GM18508 (cell line): ENCODE measurements at regions not wholly inside any gene's neighbourhood (a gene's known extent, or its start where the extent isn't known, plus 50 kb on each side); places are given as distances from the start of the nearest gene placed in this dataset.
"Not testable (repeated sequence)": the region's sequence is repeated elsewhere in the genome, so short reads cannot be mapped to it uniquely, and the experiment has no call there.

ENCODE experiments used
- ATAC-seq: cut with Tn5 transposase; IDR thresholded peaks from one replicate; pipeline ENCODE4 v1.9.1; 2021; ENCODE audit warnings: moderate number of reproducible peaks; ENCODE audit not compliant: insufficient read depth, unreplicated experiment

DNA sequence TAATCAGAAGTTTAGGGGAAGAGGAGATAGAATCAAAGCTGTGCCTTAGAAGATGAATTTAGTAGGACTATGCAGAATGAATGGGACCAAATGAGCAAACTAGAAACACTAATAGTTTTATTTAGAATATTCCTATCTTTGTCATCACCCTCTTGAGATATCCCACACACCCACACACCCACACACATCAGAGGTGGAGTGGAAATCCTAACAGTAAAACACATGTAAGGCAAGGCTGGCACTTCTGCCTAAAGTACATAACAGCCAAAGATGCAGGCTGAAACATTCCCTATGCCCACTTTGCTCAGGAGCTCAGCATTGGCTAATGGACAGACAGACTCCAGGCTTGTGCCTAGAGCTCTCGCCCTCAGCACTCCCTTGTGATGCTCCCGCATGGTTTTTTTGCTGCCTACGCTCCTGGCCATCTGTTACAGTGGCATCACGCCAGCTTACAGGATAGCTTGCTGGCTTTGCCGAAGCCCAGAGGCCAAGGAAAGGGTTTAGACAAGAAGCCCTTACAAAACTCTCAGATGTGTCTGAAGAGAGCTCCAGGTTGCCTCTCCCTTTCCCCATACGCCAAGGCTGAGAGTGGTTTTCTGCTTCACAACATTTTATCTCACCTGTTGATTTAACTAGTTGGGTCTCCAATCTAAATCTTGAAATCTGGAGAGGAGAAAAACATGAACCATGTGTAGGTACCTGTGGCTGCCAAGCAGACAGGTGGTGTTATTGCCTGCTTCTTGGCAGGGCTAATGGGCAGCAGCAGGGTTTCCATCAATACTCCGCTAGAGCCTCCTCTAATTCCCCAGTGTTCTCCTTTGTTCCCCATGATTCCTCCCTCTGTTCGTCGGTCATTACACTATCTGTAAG, 282.6 kb upstream of the ID4 start:
- ATAC-seq: no peak

DNA sequence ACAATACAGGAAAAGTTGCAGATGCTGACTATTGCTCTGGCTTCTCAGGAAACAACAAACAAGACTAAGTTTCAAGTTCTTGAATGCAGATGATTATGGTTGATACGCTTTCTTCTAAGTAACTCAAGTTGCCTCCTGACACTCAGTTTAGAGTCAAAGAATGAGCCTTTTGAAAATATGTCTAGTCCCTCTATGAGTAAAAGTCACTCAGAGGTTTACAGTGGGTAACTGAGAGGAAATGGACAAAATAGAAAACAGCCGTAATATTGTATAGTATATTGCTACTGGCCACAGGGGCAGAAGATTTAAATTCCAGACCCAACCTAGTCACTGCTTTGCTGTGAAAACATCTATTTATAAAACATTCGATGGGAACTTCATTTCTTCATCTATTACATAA, 280.0 kb upstream of the ID4 start:
- no peak for ATAC-seq

DNA sequence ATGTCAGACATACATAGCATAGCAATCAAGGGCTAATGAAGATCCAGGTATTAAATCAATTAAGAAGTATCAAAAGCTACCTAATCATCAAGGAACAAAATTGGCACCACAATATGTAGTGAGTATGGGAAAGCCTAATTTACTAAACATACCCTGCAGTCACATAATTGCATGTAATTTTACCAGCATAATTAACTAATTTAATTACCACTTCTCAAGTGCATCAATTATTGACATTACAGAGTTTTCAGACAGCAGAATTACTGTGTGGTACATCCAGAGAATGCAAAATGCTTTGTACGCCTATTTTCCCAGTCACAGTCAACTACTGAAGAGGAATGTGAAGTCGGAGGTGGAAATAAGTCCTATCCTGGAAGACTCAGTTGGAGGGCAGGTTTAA, 279.0 kb upstream of the ID4 start:
- ATAC-seq: no peak

DNA sequence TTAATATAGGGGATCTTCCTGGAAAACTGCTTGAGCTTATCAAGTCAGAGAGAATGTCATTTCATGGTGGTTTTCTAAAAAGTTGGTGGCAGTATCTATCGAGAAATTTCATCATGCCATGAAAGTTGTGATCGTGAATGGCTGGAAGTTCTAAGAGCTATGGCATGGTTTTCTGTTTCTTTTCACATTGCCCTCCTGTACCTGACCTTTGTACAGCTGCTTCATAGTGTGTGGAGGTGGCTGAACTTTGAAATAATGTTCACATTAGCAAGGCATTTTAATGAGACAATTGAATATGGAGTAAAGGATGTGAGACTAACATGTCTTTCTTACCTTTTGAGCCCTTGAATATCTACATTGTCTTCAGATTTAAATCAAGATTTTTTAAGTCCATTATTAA, 278.2 kb upstream of the ID4 start:
- ATAC-seq: no peak

DNA sequence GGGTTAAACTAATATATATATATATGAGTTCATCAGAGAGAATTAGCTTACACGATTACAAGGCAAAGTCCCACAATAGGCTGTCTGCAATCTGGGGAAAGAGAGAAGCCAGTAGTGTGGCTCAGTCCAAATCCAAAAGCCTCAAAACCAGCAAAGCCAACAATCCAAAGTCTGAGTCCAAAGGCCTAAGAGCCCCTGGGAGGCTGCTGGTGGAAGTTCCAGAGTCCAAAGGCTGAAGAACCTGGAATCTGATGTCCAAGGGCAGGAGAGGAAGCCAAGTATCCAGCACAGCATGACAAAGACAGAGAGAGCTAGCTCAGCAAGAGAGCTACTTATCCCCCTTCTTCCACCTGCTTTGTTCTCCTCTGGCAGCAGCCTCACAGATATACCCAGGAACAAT, 274.7 kb upstream of the ID4 start:
- ATAC-seq: no peak

DNA sequence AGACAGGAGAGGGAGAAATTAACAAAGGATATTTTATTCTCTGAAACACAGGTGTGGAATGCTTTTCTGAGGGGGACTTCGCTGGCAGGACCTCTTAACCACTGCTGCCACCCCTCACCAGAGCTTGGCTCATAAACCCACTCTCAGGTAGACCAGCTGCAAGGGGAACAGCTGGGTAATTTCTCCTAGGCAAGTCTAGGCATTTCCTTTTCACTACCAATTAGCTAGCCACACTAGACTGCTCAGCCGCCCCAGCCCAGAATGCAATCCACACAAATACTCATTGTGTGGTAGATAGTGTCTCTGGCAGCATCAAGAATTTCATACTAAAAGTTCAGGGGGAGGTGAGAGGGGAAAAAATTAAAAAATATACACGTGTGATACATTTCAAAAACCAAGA, 267.6 kb upstream of the ID4 start:
- no peak for ATAC-seq

DNA sequence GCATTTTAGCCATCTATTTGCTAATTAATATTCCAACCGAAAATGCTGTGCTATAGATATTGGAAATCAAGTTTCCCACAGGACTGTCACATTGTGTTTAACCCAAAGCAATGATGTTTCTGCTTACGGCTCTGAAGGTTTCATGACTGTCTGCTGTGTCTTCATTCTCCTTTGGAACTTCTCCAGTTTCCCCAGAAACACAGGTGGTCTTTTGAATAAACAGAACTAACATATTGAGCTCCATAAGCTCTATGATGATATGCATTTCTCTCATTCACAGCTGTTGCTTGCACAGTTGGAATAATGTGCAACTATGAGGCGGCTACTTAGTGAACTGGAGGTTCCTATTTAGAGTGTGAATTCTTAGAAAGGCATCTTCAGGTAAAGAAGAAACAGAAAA, 266.0 kb upstream of the ID4 start:
- no peak for ATAC-seq

DNA sequence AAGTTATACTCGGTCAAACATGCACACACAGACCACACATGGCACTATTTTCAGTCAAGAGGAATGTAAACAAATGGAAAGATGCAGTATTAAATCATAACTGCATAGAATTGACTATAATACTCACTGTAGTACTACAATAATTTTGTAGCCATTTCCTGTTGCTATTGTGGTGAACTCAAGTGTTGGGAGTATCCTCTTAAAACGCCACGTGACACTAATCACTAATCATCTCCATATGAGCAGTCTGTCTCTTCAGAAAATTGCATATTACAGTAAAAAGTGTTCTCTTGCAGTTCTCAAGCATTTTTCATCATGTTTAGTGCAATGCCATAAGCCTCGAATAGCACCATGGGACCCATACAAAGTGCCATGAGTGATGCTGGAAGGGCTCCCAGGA, 258.7 kb upstream of the ID4 start:
- no peak for ATAC-seq

DNA sequence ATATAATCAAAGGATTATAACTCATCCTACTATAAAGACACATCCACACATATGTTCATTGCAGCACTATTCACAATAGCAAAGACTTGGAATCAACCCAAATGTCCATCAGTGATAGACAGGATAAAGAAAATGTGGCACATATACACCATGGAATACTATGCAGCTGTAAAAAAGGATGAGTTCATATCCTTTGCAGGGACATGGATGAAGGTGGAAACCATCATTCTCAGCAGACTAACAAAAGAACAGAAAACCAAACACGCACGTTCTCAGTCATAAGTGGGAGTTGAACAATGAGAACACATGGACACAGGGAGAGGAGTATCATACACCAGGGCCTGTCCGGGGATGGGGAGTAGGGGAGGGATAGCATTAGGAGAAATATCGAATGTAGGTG, 253.0 kb upstream of the ID4 start:
- not testable (repeated sequence) for ATAC-seq

DNA sequence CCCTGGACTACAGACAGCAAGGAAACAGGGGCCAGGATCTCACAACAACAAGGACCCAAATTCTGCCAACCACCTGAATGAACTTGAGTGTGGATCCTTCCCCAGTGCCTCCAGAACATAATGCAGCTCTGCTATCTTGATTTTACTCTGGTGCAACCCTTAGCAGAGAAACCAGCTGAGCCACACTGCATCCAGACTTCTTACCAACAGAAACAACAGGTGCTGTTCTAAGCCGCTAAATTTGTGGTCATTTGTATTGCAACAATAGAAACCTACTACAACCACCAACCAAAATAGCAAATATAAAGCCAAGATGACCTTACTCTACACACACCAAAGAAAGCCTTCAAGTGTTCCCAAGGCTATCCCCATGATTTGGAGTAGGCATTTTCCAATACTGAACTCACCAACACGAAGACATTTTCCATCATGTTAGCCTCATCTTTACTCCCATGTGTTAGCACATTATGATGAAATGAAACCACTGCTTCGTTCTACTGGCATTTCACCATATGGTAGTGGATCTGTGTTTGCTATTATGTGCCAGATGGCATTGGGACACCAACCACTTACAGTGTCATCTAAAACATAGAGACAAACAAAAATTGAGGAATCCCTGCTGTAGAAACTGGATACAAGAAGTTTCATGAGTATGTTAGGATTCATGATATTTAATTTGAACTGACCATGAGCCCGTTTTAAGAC, 249.8 kb upstream of the ID4 start:
- ATAC-seq: no peak

DNA sequence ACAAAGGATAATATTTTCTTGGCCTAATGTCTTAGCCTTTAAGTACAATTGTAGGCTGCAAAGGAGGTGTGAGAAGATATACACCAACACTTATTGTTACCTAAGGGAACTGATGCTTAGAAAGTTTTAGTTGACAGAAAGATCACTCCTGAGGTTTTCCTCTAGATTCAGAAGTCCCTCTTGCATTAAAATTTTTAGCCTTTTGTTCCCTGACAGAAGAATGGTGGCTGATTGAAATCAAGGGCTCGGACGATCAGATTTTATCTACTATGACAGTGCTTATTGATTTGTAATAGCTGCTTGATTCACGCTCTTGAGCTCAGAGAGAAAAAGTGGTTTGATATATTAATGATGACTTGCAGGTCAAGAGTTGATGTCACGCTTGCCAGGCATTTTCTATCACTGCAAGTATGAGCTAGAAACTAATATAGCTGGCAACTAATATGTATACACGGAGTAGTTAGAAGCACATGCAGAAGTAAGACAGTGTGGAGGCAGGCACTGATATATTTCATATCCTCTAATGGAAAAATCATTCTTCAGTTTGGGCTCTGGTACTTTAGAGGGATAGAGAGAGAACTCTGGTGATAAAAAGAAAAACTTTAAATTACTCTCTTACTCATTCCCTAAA, 246.6 kb upstream of the ID4 start:
- ATAC-seq: no peak

DNA sequence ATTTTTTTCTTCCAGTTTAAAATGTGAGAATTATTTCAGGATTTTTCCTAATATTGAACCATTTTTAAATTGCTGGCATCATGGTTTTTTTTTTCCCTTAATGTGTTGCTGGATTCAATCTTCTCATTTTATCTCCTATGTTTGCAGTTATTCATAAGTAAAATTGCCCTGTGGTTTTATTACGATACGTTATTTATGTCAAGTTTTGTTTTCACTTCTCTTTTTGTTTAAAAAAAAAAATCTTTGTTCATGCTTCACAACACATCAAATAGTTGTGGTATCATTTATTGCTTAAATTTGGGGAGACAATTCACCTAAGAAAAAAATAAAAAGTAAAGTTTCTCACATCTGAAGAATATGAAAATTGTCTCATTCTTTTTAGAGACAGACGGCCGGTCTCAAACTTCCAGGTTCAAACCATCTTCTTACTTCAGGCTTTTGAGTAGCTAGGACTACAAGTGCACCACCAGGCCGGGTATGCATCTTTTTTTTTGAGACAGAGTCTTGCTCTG, 239.3 kb upstream of the ID4 start:
- ATAC-seq: no peak

DNA sequence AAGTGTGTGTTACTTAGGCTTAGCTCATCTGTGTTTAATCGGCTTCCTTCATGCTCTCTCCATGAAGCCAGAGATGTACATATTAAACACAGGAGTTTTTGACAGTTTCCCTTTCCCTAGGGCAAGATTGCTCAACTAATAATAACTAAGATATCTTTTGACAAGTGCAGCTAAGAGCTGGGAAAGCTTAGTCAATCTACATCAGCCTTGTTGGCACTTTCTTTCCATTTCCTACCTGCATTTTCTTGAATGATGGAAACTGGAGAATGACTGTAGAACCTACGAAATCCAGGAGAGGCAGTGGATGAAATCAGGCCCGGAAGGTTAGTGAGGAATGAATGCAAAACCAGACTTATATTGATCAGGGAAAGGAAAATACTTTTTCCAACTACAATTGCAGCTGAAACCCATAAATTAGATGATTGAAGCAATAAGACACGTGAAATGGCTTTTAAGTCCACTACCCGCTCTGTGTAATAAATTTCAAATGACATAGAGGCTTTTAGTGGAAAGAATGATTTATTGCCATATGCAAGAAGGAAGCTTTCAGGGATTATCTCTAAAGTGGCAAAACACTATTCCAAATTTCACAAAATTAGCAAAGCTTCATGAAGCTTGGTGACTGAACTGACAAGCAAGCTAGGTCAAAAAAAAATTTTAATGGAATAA, 237.2 kb upstream of the ID4 start:
- ATAC-seq: no peak

DNA sequence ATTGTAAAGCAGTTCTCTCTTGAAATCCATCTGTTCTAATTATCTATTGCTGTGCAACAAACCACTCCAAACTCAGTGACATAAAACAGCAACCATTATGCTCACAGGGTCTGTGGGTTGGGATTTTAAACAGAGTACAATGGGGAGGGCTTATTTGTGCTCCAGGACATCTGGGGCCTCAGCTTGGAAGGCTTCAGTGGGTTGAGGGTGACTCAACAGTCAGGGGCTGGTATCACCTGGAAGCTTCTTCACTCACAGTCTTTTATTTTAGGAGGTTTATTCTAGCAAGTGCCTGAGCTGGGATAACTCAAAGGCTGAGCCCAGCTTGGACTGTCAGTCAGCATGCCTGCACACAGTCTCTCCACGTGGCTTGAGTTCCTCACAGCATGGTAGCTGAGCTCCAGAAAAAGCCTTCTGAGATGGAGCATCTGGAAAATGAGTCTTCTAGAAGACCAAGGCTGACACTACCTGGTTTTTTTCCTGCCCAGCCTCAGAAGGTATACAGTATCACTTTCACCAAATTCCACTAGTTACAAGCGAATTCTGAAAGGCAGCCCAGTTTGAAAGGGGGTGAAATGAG, 234.6 kb upstream of the ID4 start:
- ATAC-seq: no peak

DNA sequence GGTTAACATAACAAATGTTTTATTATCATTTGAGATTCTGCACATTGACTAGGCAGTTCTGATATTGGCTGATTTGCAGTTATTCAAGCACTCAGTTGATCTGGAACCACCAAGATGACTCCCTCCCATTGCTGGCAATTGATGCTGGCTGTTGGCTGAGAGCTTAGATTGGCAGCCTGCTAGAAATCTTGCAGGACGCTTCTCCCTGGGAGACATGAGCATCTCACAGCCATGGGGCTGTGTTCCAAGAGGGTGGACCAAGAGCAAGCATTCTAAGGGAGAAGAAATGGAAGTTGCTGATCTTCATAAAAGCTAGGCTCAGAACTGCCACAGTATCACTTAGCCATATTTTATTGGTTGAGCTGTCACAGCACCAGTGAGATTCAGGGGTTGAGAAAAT, 233.4 kb upstream of the ID4 start:
- ATAC-seq: no peak

DNA sequence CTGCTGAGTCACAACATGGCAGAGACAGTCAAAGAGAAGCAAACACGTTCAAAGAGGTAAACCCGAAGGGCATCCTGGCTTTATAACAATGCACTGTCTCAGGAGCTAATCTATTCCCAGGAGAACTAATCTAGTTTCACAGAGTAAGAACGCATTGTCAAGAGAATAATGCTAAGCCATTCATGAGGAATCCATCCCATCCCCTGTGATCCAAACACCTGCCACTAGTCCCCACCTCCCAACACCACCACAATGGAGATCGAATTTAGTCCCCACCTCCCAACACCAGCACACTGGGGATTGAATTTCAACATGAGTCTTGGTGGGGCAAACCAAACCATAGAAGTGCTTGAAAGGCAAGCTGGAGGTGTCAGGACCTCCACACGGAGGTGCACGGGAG, 231.5 kb upstream of the ID4 start:
- ATAC-seq: no peak

DNA sequence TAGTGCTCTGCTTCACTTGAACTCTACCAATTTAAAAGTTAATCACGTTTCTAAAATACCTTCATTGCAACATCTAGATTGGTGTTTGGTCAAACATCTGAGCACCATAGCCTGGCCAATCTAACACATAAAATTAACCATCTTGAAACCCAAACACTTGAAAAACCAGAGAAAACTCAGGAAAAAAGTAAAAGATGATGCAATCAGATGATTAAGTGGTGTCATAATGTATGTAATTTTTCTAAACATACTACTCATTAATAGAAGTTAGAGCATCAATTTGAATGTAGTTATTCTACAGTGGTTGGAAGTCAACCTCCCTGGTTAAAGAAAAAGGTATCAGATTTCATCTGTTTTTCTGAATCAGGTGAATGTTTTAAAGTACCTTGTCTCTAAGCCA, 228.6 kb upstream of the ID4 start:
- ATAC-seq: no peak

DNA sequence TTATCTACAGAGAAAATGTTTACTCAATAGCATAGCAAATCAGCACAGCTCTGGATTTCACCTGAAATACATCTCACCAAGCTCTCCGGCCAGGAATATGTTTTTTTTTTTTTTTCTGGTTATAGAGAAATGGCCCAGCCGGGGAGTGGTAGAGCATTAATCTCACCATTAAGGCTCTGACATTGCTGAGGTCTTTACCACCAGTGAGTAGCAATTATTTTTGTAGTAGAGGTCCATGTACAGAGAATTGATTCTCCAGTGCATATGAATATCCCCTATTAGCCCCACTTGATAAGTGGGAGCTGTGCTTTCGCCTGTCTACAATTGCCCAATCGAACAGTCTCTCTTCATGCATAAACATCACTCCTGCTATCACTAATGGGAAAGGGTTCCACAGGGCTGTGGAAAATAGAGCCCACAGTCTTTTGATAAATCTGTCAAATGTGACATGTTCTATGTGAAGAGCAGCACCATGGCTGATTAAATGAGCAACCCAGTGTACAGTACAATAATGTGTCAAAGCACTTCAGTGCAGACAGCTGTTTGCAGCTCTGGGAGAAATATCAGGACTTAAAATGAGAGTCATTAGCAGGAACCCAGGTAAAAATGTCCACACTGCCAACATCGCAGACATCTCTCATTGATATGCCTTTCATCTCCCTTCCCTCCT, 227.1 kb upstream of the ID4 start:
- no peak for ATAC-seq

DNA sequence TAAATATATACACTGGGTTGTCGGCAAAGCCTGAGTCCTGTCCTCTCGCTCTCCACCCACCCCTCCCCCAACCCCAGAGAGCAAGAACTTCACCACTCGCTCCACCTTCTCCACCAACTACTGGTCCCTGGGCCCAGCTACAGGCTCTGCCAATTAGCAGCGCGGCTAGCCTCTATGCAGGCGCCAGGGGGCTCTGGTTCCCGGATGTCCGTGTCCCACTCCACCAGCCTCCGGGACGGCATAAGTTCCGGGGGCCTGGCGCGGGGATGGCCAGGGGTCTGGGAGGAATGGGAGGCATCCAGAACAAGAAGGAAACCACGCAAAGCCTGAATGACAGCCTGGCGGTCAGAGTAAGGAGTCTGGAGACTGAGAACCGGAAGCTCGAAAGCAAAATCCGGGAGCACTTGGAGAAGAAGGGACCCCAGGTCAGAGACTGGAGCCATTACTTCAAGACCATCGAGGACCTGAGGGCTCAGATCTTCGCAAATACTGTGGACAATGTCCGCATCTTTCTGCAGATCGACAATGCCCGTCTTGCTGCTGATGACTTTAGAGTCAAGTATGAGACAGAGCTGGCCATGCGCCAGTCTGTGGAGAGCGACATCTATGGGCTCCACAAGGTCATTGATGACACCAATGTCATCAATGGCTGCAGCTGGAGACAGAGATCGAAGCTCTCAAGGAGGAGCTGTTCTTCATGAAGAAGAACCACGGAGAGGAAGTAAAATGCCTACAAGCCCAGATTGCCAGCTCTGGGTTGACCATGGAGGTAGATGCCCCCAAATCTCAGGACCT, 224.3 kb upstream of the ID4 start:
- ATAC-seq: not testable (repeated sequence)
